Breast epithelium (tissue), 3 donors: ENCODE measurements at regions not wholly inside any gene's neighbourhood (a gene's known extent, or its start where the extent isn't known, plus 50 kb on each side); places are given as distances from the start of the nearest gene placed in this dataset.

Experiments
- POLR2A ChIP-seq: fragments of 450-650 bp; IDR thresholded peaks from one replicate; pipeline ENCODE4 v1.6.1; 2016; ENCODE audit warnings: antibody characterized with exemption, mild to moderate bottlenecking, moderate library complexity
- TF ChIP-seq, protein P1 (sequence below), 3 donors: fragments of 450-650 bp; IDR thresholded peaks; one replicate each; pipeline ENCODE4 v1.5.1; 2016 to 2017; ENCODE audit warnings: antibody characterized with exemption in 3 of 3, mild to moderate bottlenecking in 3 of 3, moderate library complexity in 3 of 3

DNA sequence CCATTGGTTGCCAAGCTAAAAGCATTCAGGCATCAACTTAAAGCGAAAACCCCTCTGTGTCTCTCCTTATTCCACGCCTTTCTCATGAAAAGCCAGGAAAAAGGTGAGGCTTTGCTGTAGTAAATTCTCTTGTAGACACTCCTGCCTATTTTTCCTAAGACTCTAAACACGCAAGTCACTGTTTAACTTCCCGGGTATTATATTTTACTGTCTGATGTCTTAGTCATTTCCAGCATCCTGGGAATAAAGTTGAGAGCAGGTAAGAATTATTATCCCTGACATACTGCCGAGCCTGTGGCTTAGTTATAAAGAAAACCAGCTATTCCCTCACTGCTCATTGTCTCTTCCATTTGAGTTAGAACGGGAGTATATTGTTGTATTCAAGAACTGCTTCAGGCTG, 112.4 kb upstream of the GATA6 start:
- no peak for TF ChIP-seq POLR2A
- TF ChIP-seq, protein P1, sequence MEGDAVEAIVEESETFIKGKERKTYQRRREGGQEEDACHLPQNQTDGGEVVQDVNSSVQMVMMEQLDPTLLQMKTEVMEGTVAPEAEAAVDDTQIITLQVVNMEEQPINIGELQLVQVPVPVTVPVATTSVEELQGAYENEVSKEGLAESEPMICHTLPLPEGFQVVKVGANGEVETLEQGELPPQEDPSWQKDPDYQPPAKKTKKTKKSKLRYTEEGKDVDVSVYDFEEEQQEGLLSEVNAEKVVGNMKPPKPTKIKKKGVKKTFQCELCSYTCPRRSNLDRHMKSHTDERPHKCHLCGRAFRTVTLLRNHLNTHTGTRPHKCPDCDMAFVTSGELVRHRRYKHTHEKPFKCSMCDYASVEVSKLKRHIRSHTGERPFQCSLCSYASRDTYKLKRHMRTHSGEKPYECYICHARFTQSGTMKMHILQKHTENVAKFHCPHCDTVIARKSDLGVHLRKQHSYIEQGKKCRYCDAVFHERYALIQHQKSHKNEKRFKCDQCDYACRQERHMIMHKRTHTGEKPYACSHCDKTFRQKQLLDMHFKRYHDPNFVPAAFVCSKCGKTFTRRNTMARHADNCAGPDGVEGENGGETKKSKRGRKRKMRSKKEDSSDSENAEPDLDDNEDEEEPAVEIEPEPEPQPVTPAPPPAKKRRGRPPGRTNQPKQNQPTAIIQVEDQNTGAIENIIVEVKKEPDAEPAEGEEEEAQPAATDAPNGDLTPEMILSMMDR (IDR thresholded peaks at IDR 0.05), result no peak
